ENCODE measurements at regions not wholly inside any gene's neighbourhood (a gene's known extent, or its start where the extent isn't known, plus 50 kb on each side); places are given as distances from the start of the nearest gene placed in this dataset.

DNA sequence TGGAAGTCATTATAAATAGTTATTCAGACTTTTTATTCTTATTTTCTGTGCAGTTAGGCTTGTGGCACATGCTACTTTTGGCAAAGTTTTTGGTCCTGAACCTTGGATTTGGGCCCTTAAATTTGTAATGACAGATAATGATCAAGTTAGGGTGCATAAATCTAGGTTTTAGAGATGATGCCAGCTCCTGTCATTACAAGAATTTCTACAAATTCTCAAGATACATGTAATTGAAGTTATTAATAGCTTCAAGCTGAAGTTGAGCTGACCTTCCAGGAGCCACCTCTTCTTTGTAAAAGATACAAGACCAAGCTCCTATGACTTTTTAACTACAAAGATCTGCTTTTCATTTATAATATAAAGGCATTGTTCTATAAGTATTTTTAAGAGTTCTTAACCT, 255.6 kb upstream of the UGT8 start:
- Mint-ChIP-seq H3K27ac (no peak overlapping the region), H3K9me3 (no peaks in the 10 kb centered on the region), H3K27me3 (peaks cover 6% of the 10 kb centered on the region), H3K36me3 (ENCODE audit: low read depth) (no peaks in the 10 kb centered on the region), H3K4me1 (no peaks in the 10 kb centered on the region), H3K4me3 (no peak overlapping the region)
- no peak for TF ChIP-seq CTCF (IDR thresholded peaks at IDR 0.05)
- intact Hi-C loops (cut with micrococcal nuclease), result no loop called here
- CTCF ChIA-PET, result no interaction called here
- ATAC-seq (ENCODE audit: low read depth) (no peak), DNase-seq (no peak)
- POLR2A ChIA-PET, result no interaction called here

GRCh38 chr4:114349543-114350175, 248.9 kb upstream of the UGT8 start:
- POLR2A ChIA-PET, result no interaction called here
- intact Hi-C loops (cut with micrococcal nuclease), result no loop called here
- H3K27ac Mint-ChIP-seq, result no peak overlapping the region
- H3K36me3 Mint-ChIP-seq (ENCODE audit: low read depth), result no peaks in the 10 kb centered on the region
- peaks cover 2% of the 10 kb centered on the region for H3K9me3 Mint-ChIP-seq
- peaks cover 7% of the 10 kb centered on the region for H3K27me3 Mint-ChIP-seq
- TF ChIP-seq CTCF (IDR thresholded peaks at IDR 0.05), result no peak
- ATAC-seq (ENCODE audit: low read depth) (no peak), DNase-seq (no peak)
- CTCF ChIA-PET, result no interaction called here
- H3K4me1 Mint-ChIP-seq, result no peaks in the 10 kb centered on the region
- H3K4me3 Mint-ChIP-seq, result no peak overlapping the region

DNA sequence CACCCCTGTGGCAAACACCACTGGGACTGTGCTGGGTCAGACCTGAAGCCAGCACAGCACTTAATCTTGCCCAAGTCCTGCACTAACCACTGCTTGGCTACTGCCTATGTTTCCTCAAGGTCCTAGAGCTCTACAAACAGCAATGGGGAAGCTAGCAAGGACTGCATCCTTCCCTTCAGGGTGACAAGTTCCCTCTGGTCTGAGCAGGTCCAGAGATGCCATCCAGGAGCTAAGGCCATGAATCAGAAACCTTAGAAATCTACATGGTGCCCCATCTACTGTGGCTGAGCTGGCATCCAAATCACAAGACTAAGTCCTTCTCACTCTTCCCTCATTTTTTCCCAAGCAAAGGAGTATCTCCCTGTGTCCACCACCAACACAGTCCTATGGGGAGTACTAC, 239.7 kb upstream of the UGT8 start:
- POLR2A ChIA-PET, result no interaction called here
- Mint-ChIP-seq H3K27me3 (peaks cover 5% of the 10 kb centered on the region), H3K9me3 (no peaks in the 10 kb centered on the region), H3K4me1 (peaks cover 5% of the 10 kb centered on the region), H3K4me3 (no peak overlapping the region), H3K27ac (no peak overlapping the region), H3K36me3 (ENCODE audit: low read depth) (no peaks in the 10 kb centered on the region)
- CTCF ChIA-PET, result no interaction called here
- TF ChIP-seq CTCF (IDR thresholded peaks at IDR 0.05), result no peak
- ATAC-seq (ENCODE audit: low read depth), result no peak
- DNase-seq, result no peak
- intact Hi-C loops (cut with micrococcal nuclease), result no loop called here

DNA sequence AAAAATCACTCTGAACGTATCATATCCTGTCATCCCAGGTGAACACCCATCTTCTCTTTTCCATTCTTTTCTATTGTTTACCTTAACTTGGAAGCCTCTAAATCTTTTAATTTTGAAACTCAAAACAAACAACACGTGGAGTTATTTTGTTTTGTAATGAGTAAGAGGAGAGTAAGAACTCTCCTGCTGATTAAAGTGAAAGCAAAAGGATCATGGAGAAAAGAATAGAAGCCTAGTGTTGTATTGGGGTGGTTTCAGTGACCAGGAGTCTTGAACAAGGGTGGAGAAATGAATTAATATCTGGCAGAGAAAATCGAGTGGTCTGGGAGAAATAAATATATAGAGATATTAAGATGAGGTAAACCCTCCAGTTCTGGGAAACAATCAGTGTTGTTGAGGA, 237.4 kb upstream of the UGT8 start:
- H3K4me1 Mint-ChIP-seq, result peaks cover 5% of the 10 kb centered on the region
- POLR2A ChIA-PET, result no interaction called here
- intact Hi-C loops (cut with micrococcal nuclease), result no loop called here
- H3K36me3 Mint-ChIP-seq (ENCODE audit: low read depth), result no peaks in the 10 kb centered on the region
- no peak overlapping the region for H3K27ac Mint-ChIP-seq
- H3K4me3 Mint-ChIP-seq, result no peak overlapping the region
- H3K9me3 Mint-ChIP-seq, result no peaks in the 10 kb centered on the region
- CTCF ChIA-PET, result no interaction called here
- DNase-seq (no peak), ATAC-seq (ENCODE audit: low read depth) (no peak)
- TF ChIP-seq CTCF (IDR thresholded peaks at IDR 0.05), result no peak
- peaks cover 2% of the 10 kb centered on the region for H3K27me3 Mint-ChIP-seq

- no peaks in the 10 kb centered on the region for H3K4me1 Mint-ChIP-seq
- intact Hi-C loops (cut with micrococcal nuclease), result no loop called here
- H3K36me3 Mint-ChIP-seq (ENCODE audit: low read depth), result no peaks in the 10 kb centered on the region
Measured at GRCh38 chr4:114364857-114365256, 233.8 kb upstream of the UGT8 start.

More at GRCh38 chr4:114364857-114365256, 233.8 kb upstream of the UGT8 start:
- ChIA-PET POLR2A (no interaction called here), CTCF (no interaction called here)
- no peak overlapping the region for H3K4me3 Mint-ChIP-seq
- DNase-seq (no peak), ATAC-seq (ENCODE audit: low read depth) (no peak)
- no peak for TF ChIP-seq CTCF (IDR thresholded peaks at IDR 0.05)
- H3K27ac Mint-ChIP-seq, result no peak overlapping the region
- no peaks in the 10 kb centered on the region for H3K9me3 Mint-ChIP-seq
- peaks cover 3% of the 10 kb centered on the region for H3K27me3 Mint-ChIP-seq
